Globus pallidus (tissue), 1 donor: ENCODE measurements at regions not wholly inside any gene's neighbourhood (a gene's known extent, or its start where the extent isn't known, plus 50 kb on each side); places are given as distances from the start of the nearest gene placed in this dataset.

ENCODE experiments used
- DNase-seq: peaks from one replicate; pipeline ENCODE4 v3.0.0-alpha.2; 2015; ENCODE audit warnings: low spot score

- DNase-seq: no peak
Observed at GRCh38 chr4:106677213-106677612, 308.6 kb upstream of the GIMD1 start.

GRCh38 chr4:106676173-106676921 lies 307.8 kb upstream of the GIMD1 start:
- DNase-seq: no peak

DNA sequence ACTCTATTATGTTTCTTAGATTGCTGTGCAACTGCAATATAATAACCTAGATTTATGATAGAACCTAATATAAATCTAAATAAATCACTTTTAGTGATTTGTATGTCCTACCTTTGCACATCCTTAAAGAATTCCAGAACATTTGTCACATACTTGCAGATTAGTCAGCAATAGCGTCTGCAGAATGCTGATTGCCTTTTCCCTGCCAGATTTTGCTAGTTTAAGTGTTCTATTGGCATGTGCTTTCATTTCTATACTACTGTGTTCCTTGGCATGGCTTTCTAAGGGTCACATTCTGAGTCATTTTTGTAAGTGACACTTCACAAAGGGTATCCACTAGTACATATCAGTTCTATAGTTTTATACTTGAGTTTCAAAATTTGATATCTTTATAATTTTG lies 303.1 kb upstream of the GIMD1 start:
- no peak for DNase-seq

DNA sequence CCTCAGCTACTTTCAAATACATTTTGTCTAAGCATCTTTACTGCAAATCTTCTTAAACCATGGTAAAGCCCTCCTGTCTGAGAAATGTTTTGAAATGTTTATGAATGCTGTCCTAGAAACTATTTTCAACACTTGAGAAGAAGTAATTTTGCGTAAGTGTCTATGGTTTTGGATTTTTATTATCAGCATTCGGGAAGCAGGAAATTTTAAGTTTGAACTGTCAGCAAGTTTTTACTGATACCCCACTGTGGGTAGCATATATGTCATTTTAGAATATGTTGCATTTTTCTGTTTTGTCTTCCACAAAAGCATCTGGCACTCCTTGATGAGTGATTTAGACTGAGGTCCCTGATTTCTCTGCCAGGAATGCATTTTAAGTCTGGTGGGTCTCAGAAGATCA lies 302.4 kb upstream of the GIMD1 start:
- no peak for DNase-seq

GRCh38 chr4:106659371-106659770 lies 290.8 kb upstream of the GIMD1 start:
- DNase-seq: no peak

DNA sequence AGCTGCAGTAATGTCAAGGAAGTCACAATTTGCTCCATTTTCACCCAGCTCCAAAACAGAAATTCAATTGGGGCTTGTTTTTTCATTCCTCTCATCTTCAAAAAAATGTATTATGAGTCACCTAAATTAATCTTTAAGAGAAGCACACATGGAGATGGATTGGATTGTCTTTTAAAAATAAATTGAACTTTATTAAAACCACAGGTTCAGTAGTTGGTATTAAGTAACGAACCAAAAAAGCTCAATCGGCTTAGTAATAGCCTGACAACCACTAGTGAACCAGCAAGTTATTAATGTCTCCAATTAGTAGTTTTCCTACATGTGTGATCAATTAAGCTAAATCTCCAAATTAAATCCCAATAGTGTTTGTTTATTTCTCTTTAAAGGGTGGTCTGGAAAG lies 283.5 kb upstream of the GIMD1 start:
- DNase-seq: no peak

DNA sequence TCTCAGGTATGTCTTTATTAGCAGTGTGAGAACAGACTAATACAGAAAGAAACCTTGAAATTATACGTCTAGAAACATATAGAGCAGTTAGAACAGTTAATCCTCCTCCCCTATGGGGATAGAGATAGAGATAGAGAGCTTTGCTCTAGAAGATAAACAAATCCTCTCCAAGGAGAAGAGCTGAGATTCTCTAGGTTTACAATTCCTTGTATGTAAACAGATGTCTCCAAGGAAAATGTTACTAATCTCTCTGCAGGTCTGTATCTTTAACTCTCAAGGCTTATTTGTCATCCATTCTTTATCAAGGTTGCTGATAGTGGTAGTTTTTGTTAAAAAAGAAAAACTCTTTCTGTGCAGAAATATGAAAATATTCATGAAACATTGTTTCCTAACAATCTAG lies 282.1 kb upstream of the GIMD1 start:
- DNase-seq: no peak

DNA sequence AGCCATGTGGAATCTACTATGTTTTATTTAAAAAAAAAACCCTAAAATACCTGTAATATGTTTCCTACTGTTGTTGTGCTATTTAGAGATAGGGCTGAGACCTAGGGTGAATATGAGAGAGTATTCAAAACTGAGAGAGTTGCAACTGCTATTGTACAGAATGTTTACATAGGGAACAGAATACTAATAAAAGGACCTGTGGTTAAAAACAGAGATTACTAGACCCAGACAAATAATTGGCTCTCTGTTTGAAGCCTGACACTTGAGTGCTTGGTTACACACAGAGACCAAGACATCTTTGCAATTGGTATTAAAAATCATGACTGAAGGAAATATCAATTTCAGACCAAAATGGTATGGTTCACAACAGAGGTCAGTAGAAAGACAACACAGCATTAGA lies 278.9 kb upstream of the GIMD1 start:
- no peak for DNase-seq

DNA sequence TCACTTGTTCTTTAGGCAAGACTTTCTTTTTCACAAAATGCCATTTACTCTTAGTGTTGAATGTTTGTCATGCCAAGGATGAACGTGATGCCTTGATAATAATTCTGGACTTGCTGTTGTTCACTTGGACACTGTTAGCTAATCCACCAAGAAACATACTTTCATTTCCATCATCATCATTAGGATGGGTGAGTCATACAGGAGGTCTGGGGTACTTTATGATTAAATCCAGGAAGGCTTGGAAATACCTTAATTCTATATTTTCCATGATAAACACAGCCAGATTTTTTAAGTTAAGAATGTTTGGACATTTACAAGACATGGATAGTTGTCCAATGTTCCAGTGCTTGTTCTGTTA lies 260.7 kb upstream of the GIMD1 start:
- no peak for DNase-seq

GRCh38 chr4:106628586-106629267 lies 260.1 kb upstream of the GIMD1 start:
- no peak for DNase-seq

GRCh38 chr4:106627051-106627450 lies 258.5 kb upstream of the GIMD1 start:
- no peak for DNase-seq

GRCh38 chr4:106624671-106625070 lies 256.1 kb upstream of the GIMD1 start:
- no peak for DNase-seq

DNA sequence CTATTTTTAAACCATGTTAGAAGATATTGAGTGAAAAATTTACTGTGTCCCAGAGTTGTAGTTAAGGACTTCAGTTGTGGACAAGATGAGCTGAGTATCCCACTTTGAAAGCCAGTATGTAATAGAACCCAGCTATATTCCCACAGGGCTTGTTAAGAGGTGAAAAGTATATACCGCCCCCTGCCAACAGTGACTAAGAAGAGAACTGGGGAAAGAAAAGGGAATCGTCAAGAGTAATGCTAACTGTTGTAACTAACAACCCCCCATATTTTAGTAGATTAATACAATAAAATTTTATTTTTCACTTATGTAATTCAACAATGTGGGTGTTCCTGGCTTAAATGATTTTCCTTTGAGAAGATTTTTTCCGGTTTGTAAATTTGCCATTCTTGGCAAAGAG lies 250.4 kb upstream of the GIMD1 start:
- no peak for DNase-seq

DNA sequence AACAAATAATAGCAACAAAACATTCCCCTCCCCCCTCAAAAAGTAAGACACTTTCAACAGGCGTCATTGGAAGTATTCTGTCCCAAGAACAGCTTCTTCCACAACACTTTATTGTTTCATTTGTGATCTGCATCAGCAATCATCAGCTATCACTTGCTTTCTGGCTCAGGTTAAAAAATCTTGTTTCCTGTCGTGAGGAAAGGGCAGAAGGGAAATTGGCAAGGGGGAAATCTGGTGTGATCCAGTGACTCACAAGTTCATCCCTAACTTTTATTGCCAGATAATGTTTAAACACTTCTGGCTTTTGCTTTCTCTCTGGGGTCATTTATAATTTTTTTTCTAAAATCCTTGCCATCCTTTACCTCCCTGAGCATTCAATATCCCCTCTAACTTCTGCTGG lies 247.4 kb upstream of the GIMD1 start:
- no peak for DNase-seq

- DNase-seq: no peak
Observed at GRCh38 chr4:106615410-106615945, 246.9 kb upstream of the GIMD1 start.

DNA sequence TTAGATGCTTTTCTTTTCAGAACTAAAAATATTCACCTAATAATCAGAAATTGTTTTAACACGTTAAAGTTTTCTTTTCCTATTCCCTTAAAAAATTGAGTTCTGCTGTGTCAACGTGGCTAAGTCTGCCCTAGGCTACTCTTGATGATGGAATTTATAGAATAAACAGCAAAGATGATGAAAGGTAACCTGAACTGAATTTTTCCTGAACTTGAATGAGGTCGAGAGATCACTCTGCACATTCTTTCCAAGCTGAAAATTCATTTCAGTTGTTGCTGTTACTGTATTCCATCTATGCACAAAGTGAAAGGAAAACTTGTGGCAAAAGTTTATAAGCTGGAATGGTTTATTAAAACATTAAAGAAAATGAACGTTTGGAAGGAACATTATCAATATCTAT lies 245.9 kb upstream of the GIMD1 start:
- DNase-seq: no peak

GRCh38 chr4:106609917-106610316 lies 241.3 kb upstream of the GIMD1 start:
- no peak for DNase-seq

GRCh38 chr4:106607558-106607957 lies 239.0 kb upstream of the GIMD1 start:
- no peak for DNase-seq

- DNase-seq: no peak
Observed at GRCh38 chr4:106604319-106605051, 235.9 kb upstream of the GIMD1 start.

- no peak for DNase-seq
Observed at GRCh38 chr4:106603471-106603870, 234.9 kb upstream of the GIMD1 start.

DNA sequence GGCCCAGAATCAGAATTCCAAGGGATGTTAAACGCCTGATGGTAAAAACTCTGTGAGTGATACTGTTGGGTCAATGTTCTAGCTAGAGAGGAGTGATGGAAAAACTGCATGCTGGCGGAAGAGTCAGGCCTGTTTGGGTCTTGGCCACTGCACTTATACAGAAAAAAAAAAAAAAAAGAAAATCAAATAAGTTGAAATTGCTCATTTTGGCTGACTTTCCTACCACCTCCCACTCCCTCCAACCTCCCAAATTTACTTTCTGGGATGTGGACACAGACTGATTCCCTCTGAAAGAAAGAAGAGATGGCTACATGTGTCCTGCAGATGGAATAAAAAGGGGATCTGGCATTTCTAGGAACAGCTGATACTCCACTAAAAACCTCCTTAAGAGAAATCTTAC lies 234.1 kb upstream of the GIMD1 start:
- DNase-seq: no peak

GRCh38 chr4:106601519-106601918 lies 232.9 kb upstream of the GIMD1 start:
- no peak for DNase-seq

- no peak for DNase-seq
Observed at GRCh38 chr4:106595906-106596305, 227.3 kb upstream of the GIMD1 start.
